HUES6 (cell line): ENCODE measurements at regions not wholly inside any gene's neighbourhood (a gene's known extent, or its start where the extent isn't known, plus 50 kb on each side); places are given as distances from the start of the nearest gene placed in this dataset.

Source experiments
- H3K27ac ChIP-seq: 2 replicates; pipeline ENCODE4 v1.7.0; 2013; ENCODE audit warnings: low read depth, mild to moderate bottlenecking, low read length, inconsistent platforms
- H3K27me3 ChIP-seq: 2 replicates; pipeline ENCODE4 v1.6.1; 2013; ENCODE audit warnings: low read length; ENCODE audit not compliant: control insufficient read depth, insufficient read depth
- H3K36me3 ChIP-seq: 2 replicates; pipeline ENCODE4 v1.6.1; 2013; ENCODE audit warnings: low read length; ENCODE audit not compliant: control insufficient read depth, insufficient read depth
- H3K4me1 ChIP-seq: 2 replicates; pipeline ENCODE4 v1.6.1; 2013; ENCODE audit warnings: low read length; ENCODE audit not compliant: control insufficient read depth, insufficient read depth
- H3K4me3 ChIP-seq: 2 replicates; pipeline ENCODE4 v1.5.1; 2013; ENCODE audit warnings: low read depth, low read length
- H3K9ac ChIP-seq: one replicate; pipeline ENCODE4 v1.6.1; 2013; ENCODE audit warnings: mild to moderate bottlenecking, low read length
- H3K9me3 ChIP-seq: 2 replicates; pipeline ENCODE4 v1.6.1; 2013; ENCODE audit warnings: low read depth, low read length; ENCODE audit not compliant: control insufficient read depth, insufficient read depth

- Histone ChIP-seq H3K9ac (no peak overlapping the region), H3K4me1 (no peaks in the 10 kb centered on the region), H3K27me3 (no peaks in the 10 kb centered on the region), H3K27ac (no peak overlapping the region), H3K4me3 (no peak overlapping the region), H3K9me3 (no peaks in the 10 kb centered on the region), H3K36me3 (no peaks in the 10 kb centered on the region)
Observed at GRCh38 chr2:223142118-223142517, 90.1 kb downstream of the KCNE4 start.

GRCh38 chr2:223147431-223147830 lies 95.4 kb downstream of the KCNE4 start:
- Histone ChIP-seq H3K9me3 (peaks cover 7% of the 10 kb centered on the region; the same call in 1 of the 2 replicates), H3K27me3 (no peaks in the 10 kb centered on the region), H3K4me1 (no peaks in the 10 kb centered on the region), H3K9ac (no peak overlapping the region), H3K27ac (no peak overlapping the region), H3K4me3 (no peak overlapping the region), H3K36me3 (no peaks in the 10 kb centered on the region)

- Histone ChIP-seq H3K4me1 (no peaks in the 10 kb centered on the region), H3K27ac (no peak overlapping the region), H3K27me3 (no peaks in the 10 kb centered on the region), H3K9me3 (peaks cover 7% of the 10 kb centered on the region; the same call in 1 of the 2 replicates), H3K36me3 (no peaks in the 10 kb centered on the region), H3K4me3 (no peak overlapping the region), H3K9ac (no peak overlapping the region)
Observed at GRCh38 chr2:223148516-223148915, 96.5 kb downstream of the KCNE4 start.

- Histone ChIP-seq H3K36me3 (no peaks in the 10 kb centered on the region), H3K4me1 (no peaks in the 10 kb centered on the region), H3K27ac (no peak overlapping the region), H3K9ac (no peak overlapping the region), H3K9me3 (no peaks in the 10 kb centered on the region), H3K4me3 (no peak overlapping the region), H3K27me3 (no peaks in the 10 kb centered on the region)
Observed at GRCh38 chr2:223155956-223156355, 104.0 kb downstream of the KCNE4 start.

GRCh38 chr2:223161873-223162458 lies 110.0 kb downstream of the KCNE4 start:
- Histone ChIP-seq H3K27me3 (no peaks in the 10 kb centered on the region), H3K9ac (no peak overlapping the region), H3K4me1 (no peaks in the 10 kb centered on the region), H3K36me3 (no peaks in the 10 kb centered on the region), H3K4me3 (no peak overlapping the region), H3K27ac (no peak overlapping the region), H3K9me3 (no peaks in the 10 kb centered on the region)

GRCh38 chr2:223165423-223166214 lies 113.6 kb downstream of the KCNE4 start:
- H3K27ac ChIP-seq = no peak overlapping the region
- no peak overlapping the region for H3K4me3 ChIP-seq
- no peaks in the 10 kb centered on the region for H3K27me3 ChIP-seq
- no peaks in the 10 kb centered on the region for H3K36me3 ChIP-seq
- no peaks in the 10 kb centered on the region for H3K4me1 ChIP-seq
- H3K9me3 ChIP-seq = no peaks in the 10 kb centered on the region
- no peak overlapping the region for H3K9ac ChIP-seq

GRCh38 chr2:223166215-223166493 lies 114.2 kb downstream of the KCNE4 start:
- Histone ChIP-seq H3K27me3 (no peaks in the 10 kb centered on the region), H3K9ac (no peak overlapping the region), H3K4me3 (no peak overlapping the region), H3K9me3 (no peaks in the 10 kb centered on the region), H3K4me1 (no peaks in the 10 kb centered on the region), H3K36me3 (no peaks in the 10 kb centered on the region), H3K27ac (no peak overlapping the region)

- Histone ChIP-seq H3K36me3 (no peaks in the 10 kb centered on the region), H3K27ac (no peak overlapping the region), H3K27me3 (no peaks in the 10 kb centered on the region), H3K9ac (no peak overlapping the region), H3K9me3 (no peaks in the 10 kb centered on the region), H3K4me1 (no peaks in the 10 kb centered on the region), H3K4me3 (no peak overlapping the region)
Observed at GRCh38 chr2:223166983-223167650, 115.1 kb downstream of the KCNE4 start.

- no peaks in the 10 kb centered on the region for H3K36me3 ChIP-seq
- H3K27me3 ChIP-seq = no peaks in the 10 kb centered on the region
- H3K4me3 ChIP-seq = no peak overlapping the region
- no peaks in the 10 kb centered on the region for H3K4me1 ChIP-seq
- H3K27ac ChIP-seq = no peak overlapping the region
- H3K9me3 ChIP-seq = no peaks in the 10 kb centered on the region
- H3K9ac ChIP-seq = no peak overlapping the region
Observed at GRCh38 chr2:223169830-223170605, 118.0 kb downstream of the KCNE4 start.

- Histone ChIP-seq H3K4me3 (no peak overlapping the region), H3K27me3 (no peaks in the 10 kb centered on the region), H3K9me3 (peaks cover 7% of the 10 kb centered on the region; the same call in 1 of the 2 replicates), H3K9ac (no peak overlapping the region), H3K27ac (no peak overlapping the region), H3K36me3 (no peaks in the 10 kb centered on the region), H3K4me1 (peaks cover 4% of the 10 kb centered on the region; the same call in 1 of the 2 replicates)
Observed at GRCh38 chr2:223176970-223177369, 125.0 kb downstream of the KCNE4 start.
